Mammary epithelial cell (primary cell): ENCODE measurements at regions not wholly inside any gene's neighbourhood (a gene's known extent, or its start where the extent isn't known, plus 50 kb on each side); places are given as distances from the start of the nearest gene placed in this dataset.

Experiments
- CTCF ChIP-seq, 2 donors: IDR thresholded peaks in 1 of 2; conservative IDR thresholded peaks in 1 of 2; 2 replicates each; pipeline ENCODE4 v1.5.1; 2011 to 2012; ENCODE audit warnings: inconsistent platforms in 2 of 2, low read length in 2 of 2, mild to moderate bottlenecking in 2 of 2, control low read depth in 1 of 2, low read depth in 1 of 2; ENCODE audit not compliant: insufficient read depth in 1 of 2; ENCODE audit errors: extremely low read depth in 1 of 2
- EZH2 ChIP-seq: IDR thresholded peaks from 2 replicates; pipeline ENCODE4 v1.6.1; 2012; ENCODE audit warnings: low read length, inconsistent platforms, borderline replicate concordance

- no peak for TF ChIP-seq CTCF (conservative IDR thresholded peaks at IDR 0.05 in 1 of 2, IDR thresholded peaks at IDR 0.05 in 1 of 2; ENCODE audit: extremely low read depth in 1 of 2, insufficient read depth in 1 of 2, low read depth in 1 of 2, low read length in 2 of 2)
- TF ChIP-seq EZH2: no peak
Observed at GRCh38 chr11:97615546-97615945, 1225.7 kb downstream of the JRKL start.
